Testis (tissue), 2 donors: ENCODE measurements at regions not wholly inside any gene's neighbourhood (a gene's known extent, or its start where the extent isn't known, plus 50 kb on each side); places are given as distances from the start of the nearest gene placed in this dataset.

Experiments
- DNase-seq: peaks from one replicate; pipeline ENCODE4 v3.0.0-alpha.2; 2019
- H3K27ac ChIP-seq, 2 donors: fragments of 200-600 bp; sonication (generic); one replicate each; pipeline ENCODE4 v1.5.1; 2019
- H3K27me3 ChIP-seq: fragments of 200-600 bp; sonication (generic); one replicate; pipeline ENCODE4 v1.5.1; 2019
- H3K36me3 ChIP-seq: fragments of 200-600 bp; sonication (generic); one replicate; pipeline ENCODE4 v1.5.1; 2017; ENCODE audit warnings: low read depth; ENCODE audit errors: missing control alignments
- H3K4me1 ChIP-seq: fragments of 200-600 bp; sonication (generic); one replicate; pipeline ENCODE4 v1.5.1; 2019
- H3K4me3 ChIP-seq, 2 donors: fragments of 200-600 bp; sonication (generic); one replicate each; pipeline ENCODE4 v1.5.1; 2017 to 2019
- H3K9me3 ChIP-seq: fragments of 200-600 bp; sonication (generic); one replicate; pipeline ENCODE4 v1.5.1; 2017
- CTCF ChIP-seq, 3 experiments: fragments of 450-650 bp in 2 of 3; fragments of 200-600 bp in 1 of 3; sonication (generic) in 1 of 3; IDR thresholded peaks; one replicate each; pipeline ENCODE4 v1.5.1; 2016 to 2019; ENCODE audit warnings: antibody characterized with exemption in 3 of 3, mild to moderate bottlenecking in 2 of 3, moderate library complexity in 1 of 3
- POLR2A ChIP-seq: fragments of 450-650 bp; IDR thresholded peaks from one replicate; pipeline ENCODE4 v1.6.1; 2017; ENCODE audit warnings: antibody characterized with exemption, mild to moderate bottlenecking, moderate library complexity
- WGBS, 2 donors: methylation state at CpG; one replicate each; pipeline ENCODE4 v1.1.5; 2018; 5-methylcytosine and 5-hydroxymethylcytosine counted together
- intact Hi-C: fragments of 100-400 bp; cut with DNase I; formaldehyde crosslinking; loops from one replicate; pipeline ENCODE4 v1.15.1; 2023; ENCODE audit warnings: low total_unique reads

- no peak for TF ChIP-seq POLR2A
- no peak for TF ChIP-seq CTCF (IDR thresholded peaks at IDR 0.05)
- Histone ChIP-seq H3K27ac (no peak overlapping the region), H3K4me1 (no peaks in the 10 kb centered on the region), H3K36me3 (no peaks in the 10 kb centered on the region), H3K4me3 (no peak overlapping the region), H3K9me3 (no peaks in the 10 kb centered on the region), H3K27me3 (no peaks in the 10 kb centered on the region)
- no peak for DNase-seq
- WGBS, 2 donors: 85 to 86% methylated on average over 2 of the region's 2 CpGs
- intact Hi-C loops: no loop called here
Measured at GRCh38 chr20:53873230-53873604, 197.2 kb downstream of the BCAS1 start.

GRCh38 chr20:53872561-53873229, 197.7 kb downstream of the BCAS1 start:
- WGBS, 2 donors: 44 to 45% methylated on average over 10 of the region's 10 CpGs
- Histone ChIP-seq H3K36me3 (no peaks in the 10 kb centered on the region), H3K4me1 (no peaks in the 10 kb centered on the region), H3K27me3 (no peaks in the 10 kb centered on the region), H3K4me3 (no peak overlapping the region), H3K9me3 (no peaks in the 10 kb centered on the region), H3K27ac (no peak overlapping the region)
- intact Hi-C loops: no loop called here
- TF ChIP-seq CTCF (IDR thresholded peaks at IDR 0.05) (no peak), POLR2A (no peak)
- DNase-seq: no peak

- H3K4me1 ChIP-seq: peaks cover 2% of the 10 kb centered on the region
- no peak overlapping the region for H3K4me3 ChIP-seq
- no peaks in the 10 kb centered on the region for H3K9me3 ChIP-seq
- H3K27ac ChIP-seq: no peak overlapping the region
- H3K36me3 ChIP-seq: no peaks in the 10 kb centered on the region
- WGBS, 2 donors: 47 to 50% methylated on average over 2 of the region's 2 CpGs
- H3K27me3 ChIP-seq: no peaks in the 10 kb centered on the region
- DNase-seq: no peak
- no peak for TF ChIP-seq POLR2A
- TF ChIP-seq CTCF (IDR thresholded peaks at IDR 0.05): no peak
- intact Hi-C loops: no loop called here
Measured at GRCh38 chr20:53872081-53872541, 198.3 kb downstream of the BCAS1 start.

- Histone ChIP-seq H3K36me3 (no peaks in the 10 kb centered on the region), H3K27me3 (no peaks in the 10 kb centered on the region), H3K27ac (no peak overlapping the region), H3K4me3 (no peak overlapping the region), H3K9me3 (no peaks in the 10 kb centered on the region), H3K4me1 (peaks cover 8% of the 10 kb centered on the region)
- intact Hi-C loops: no loop called here
- no peak for DNase-seq
- 86 to 89% methylated on average over 3 of the region's 3 CpGs for WGBS, 2 donors
- TF ChIP-seq CTCF (IDR thresholded peaks at IDR 0.05) (no peak), POLR2A (no peak)
Measured at GRCh38 chr20:53871541-53871940, 198.9 kb downstream of the BCAS1 start.
